GM21360 (cell line): ENCODE measurements at regions not wholly inside any gene's neighbourhood (a gene's known extent, or its start where the extent isn't known, plus 50 kb on each side); places are given as distances from the start of the nearest gene placed in this dataset.
"Not testable (repeated sequence)": the region's sequence is repeated elsewhere in the genome, so short reads cannot be mapped to it uniquely, and the experiment has no call there.

Experiments
- ATAC-seq: cut with Tn5 transposase; IDR thresholded peaks from one replicate; pipeline ENCODE4 v1.9.1; 2021; ENCODE audit warnings: mild to moderate bottlenecking, moderate library complexity; ENCODE audit not compliant: unreplicated experiment

GRCh38 chr4:133379681-133380438, 230.8 kb downstream of the PCDH10 start:
- ATAC-seq: no peak

- ATAC-seq: no peak
Observed at GRCh38 chr4:133377286-133377685, 228.2 kb downstream of the PCDH10 start.

GRCh38 chr4:133372699-133373098, 223.6 kb downstream of the PCDH10 start:
- no peak for ATAC-seq

- ATAC-seq: no peak
Observed at GRCh38 chr4:133355633-133356032, 206.5 kb downstream of the PCDH10 start.

GRCh38 chr4:133347409-133347808, 198.3 kb downstream of the PCDH10 start:
- no peak for ATAC-seq

GRCh38 chr4:133324491-133324890, 175.4 kb downstream of the PCDH10 start:
- ATAC-seq: no peak

- no peak for ATAC-seq
Observed at GRCh38 chr4:133323670-133324069, 174.6 kb downstream of the PCDH10 start.

GRCh38 chr4:133320576-133321170, 171.6 kb downstream of the PCDH10 start:
- ATAC-seq: peak; percentile 79

- ATAC-seq: no peak
Observed at GRCh38 chr4:133316909-133317308, 167.8 kb downstream of the PCDH10 start.

- ATAC-seq: no peak
Observed at GRCh38 chr4:133314991-133315390, 165.9 kb downstream of the PCDH10 start.

GRCh38 chr4:133287396-133287795, 138.3 kb downstream of the PCDH10 start:
- no peak for ATAC-seq

- ATAC-seq: no peak
Observed at GRCh38 chr4:133278591-133278990, 129.5 kb downstream of the PCDH10 start.

- ATAC-seq: not testable (repeated sequence)
Observed at GRCh38 chr4:133277940-133278339, 128.8 kb downstream of the PCDH10 start.

GRCh38 chr4:133275246-133275645, 126.2 kb downstream of the PCDH10 start:
- ATAC-seq: no peak

- no peak for ATAC-seq
Observed at GRCh38 chr4:133273401-133273800, 124.3 kb downstream of the PCDH10 start.

- no peak for ATAC-seq
Observed at GRCh38 chr4:133270021-133270570, 121.0 kb downstream of the PCDH10 start.

- ATAC-seq: no peak
Observed at GRCh38 chr4:133268205-133268604, 119.1 kb downstream of the PCDH10 start.

- not testable (repeated sequence) for ATAC-seq
Observed at GRCh38 chr4:133267506-133267905, 118.4 kb downstream of the PCDH10 start.

- ATAC-seq: not testable (repeated sequence)
Observed at GRCh38 chr4:133266966-133267365, 117.9 kb downstream of the PCDH10 start.

GRCh38 chr4:133264251-133264650, 115.2 kb downstream of the PCDH10 start:
- not testable (repeated sequence) for ATAC-seq

GRCh38 chr4:133263104-133263503, 114.0 kb downstream of the PCDH10 start:
- ATAC-seq: no peak

GRCh38 chr4:133247861-133248260, 98.8 kb downstream of the PCDH10 start:
- no peak for ATAC-seq
